Inferior parietal cortex (tissue), 1 donor: ENCODE measurements at regions not wholly inside any gene's neighbourhood (a gene's known extent, or its start where the extent isn't known, plus 50 kb on each side); places are given as distances from the start of the nearest gene placed in this dataset.

Experiments used
- DNase-seq: peaks from one replicate; pipeline ENCODE4 v3.0.0-alpha.2; 2016; ENCODE audit errors: extremely low spot score

- DNase-seq: no peak
Measured at GRCh38 chr5:2914981-2915484, 163.6 kb upstream of the IRX2 start.

- no peak for DNase-seq
Measured at GRCh38 chr5:2914022-2914661, 162.7 kb upstream of the IRX2 start.

GRCh38 chr5:2913281-2913680 lies 161.8 kb upstream of the IRX2 start:
- no peak for DNase-seq

GRCh38 chr5:2912741-2913140 lies 161.3 kb upstream of the IRX2 start:
- no peak for DNase-seq

- no peak for DNase-seq
Measured at GRCh38 chr5:2910401-2911175, 159.1 kb upstream of the IRX2 start.

GRCh38 chr5:2909035-2909434 lies 157.6 kb upstream of the IRX2 start:
- DNase-seq: peak; percentile 5

- no peak for DNase-seq
Measured at GRCh38 chr5:2908086-2908485, 156.6 kb upstream of the IRX2 start.

GRCh38 chr5:2906302-2907090 lies 155.0 kb upstream of the IRX2 start:
- no peak for DNase-seq

GRCh38 chr5:2905741-2906140 lies 154.3 kb upstream of the IRX2 start:
- DNase-seq: no peak

- no peak for DNase-seq
Measured at GRCh38 chr5:2904956-2905355, 153.5 kb upstream of the IRX2 start.

GRCh38 chr5:2904399-2904798 lies 152.9 kb upstream of the IRX2 start:
- no peak for DNase-seq

- no peak for DNase-seq
Measured at GRCh38 chr5:2903451-2904395, 152.2 kb upstream of the IRX2 start.

- DNase-seq: no peak
Measured at GRCh38 chr5:2902742-2903297, 151.3 kb upstream of the IRX2 start.

GRCh38 chr5:2902186-2902585 lies 150.7 kb upstream of the IRX2 start:
- DNase-seq: no peak

- DNase-seq: no peak
Measured at GRCh38 chr5:2901511-2901910, 150.0 kb upstream of the IRX2 start.

GRCh38 chr5:2901096-2901495 lies 149.6 kb upstream of the IRX2 start:
- no peak for DNase-seq

- no peak for DNase-seq
Measured at GRCh38 chr5:2900360-2900759, 148.9 kb upstream of the IRX2 start.

- no peak for DNase-seq
Measured at GRCh38 chr5:2899311-2899710, 147.8 kb upstream of the IRX2 start.

GRCh38 chr5:2898661-2899060 lies 147.2 kb upstream of the IRX2 start:
- DNase-seq: no peak

- no peak for DNase-seq
Measured at GRCh38 chr5:2897276-2897961, 145.9 kb upstream of the IRX2 start.
